NCI-H1048 (cell line): ENCODE measurements at regions not wholly inside any gene's neighbourhood (a gene's known extent, or its start where the extent isn't known, plus 50 kb on each side); places are given as distances from the start of the nearest gene placed in this dataset.
A peak's percentile ranks its signal among the peaks of the same experiment; 100 is the strongest.
"Not testable (repeated sequence)": the region's sequence is repeated elsewhere in the genome, so short reads cannot be mapped to it uniquely, and the experiment has no call there.

Experiments used
- DNase-seq: peaks from one replicate; lab custom pipeline; 2025; lab: John Stamatoyannopoulos, UW

GRCh38 chr14:28121512-28122297, 644.9 kb upstream of the FOXG1 start:
- no peak for DNase-seq

GRCh38 chr14:28130610-28131284, 635.8 kb upstream of the FOXG1 start:
- DNase-seq, result no peak

- DNase-seq, result no peak
Observed at GRCh38 chr14:28138341-28138740, 628.2 kb upstream of the FOXG1 start.

GRCh38 chr14:28141662-28142061, 624.9 kb upstream of the FOXG1 start:
- DNase-seq, result no peak

GRCh38 chr14:28142400-28143015, 624.1 kb upstream of the FOXG1 start:
- DNase-seq, result peak; percentile 17

GRCh38 chr14:28143316-28143715, 623.3 kb upstream of the FOXG1 start:
- no peak for DNase-seq

GRCh38 chr14:28151926-28152325, 614.7 kb upstream of the FOXG1 start:
- no peak for DNase-seq

GRCh38 chr14:28152453-28153044, 614.0 kb upstream of the FOXG1 start:
- DNase-seq, result no peak

- DNase-seq, result no peak
Observed at GRCh38 chr14:28157289-28157869, 609.2 kb upstream of the FOXG1 start.

GRCh38 chr14:28157887-28158791, 608.4 kb upstream of the FOXG1 start:
- DNase-seq, result no peak

- no peak for DNase-seq
Observed at GRCh38 chr14:28161040-28161439, 605.5 kb upstream of the FOXG1 start.

- DNase-seq, result no peak
Observed at GRCh38 chr14:28163233-28163632, 603.4 kb upstream of the FOXG1 start.

GRCh38 chr14:28163897-28164296, 602.7 kb upstream of the FOXG1 start:
- DNase-seq, result no peak

- DNase-seq, result not testable (repeated sequence)
Observed at GRCh38 chr14:28187902-28188830, 578.4 kb upstream of the FOXG1 start.

- no peak for DNase-seq
Observed at GRCh38 chr14:28196878-28197277, 569.7 kb upstream of the FOXG1 start.

GRCh38 chr14:28220391-28220790, 546.2 kb upstream of the FOXG1 start:
- no peak for DNase-seq

GRCh38 chr14:28240909-28241308, 525.7 kb upstream of the FOXG1 start:
- DNase-seq, result no peak

GRCh38 chr14:28242895-28243294, 523.7 kb upstream of the FOXG1 start:
- DNase-seq, result no peak

- DNase-seq, result no peak
Observed at GRCh38 chr14:28243600-28243999, 523.0 kb upstream of the FOXG1 start.

GRCh38 chr14:28245216-28245615, 521.4 kb upstream of the FOXG1 start:
- no peak for DNase-seq
